Stomach (tissue), 8 donors: ENCODE measurements at regions not wholly inside any gene's neighbourhood (a gene's known extent, or its start where the extent isn't known, plus 50 kb on each side); places are given as distances from the start of the nearest gene placed in this dataset.

Experiments
- DNase-seq, 2 donors: peaks; one replicate each; pipeline versions ENCODE4 v3.0.0 to v3.0.0-alpha.2; 2013 to 2019
- H3K27ac ChIP-seq, 5 donors: fragments of 200-600 bp in 4 of 5; sonication (generic) in 4 of 5; one replicate each; pipeline ENCODE4 v1.5.1; 2013 to 2019; ENCODE audit warnings: mild to moderate bottlenecking in 1 of 5, moderate library complexity in 1 of 5
- H3K27me3 ChIP-seq, 3 donors: fragments of 200-600 bp; sonication (generic); one replicate each; pipeline ENCODE4 v1.5.1; 2017 to 2019; ENCODE audit warnings: mixed run types in 1 of 3
- H3K36me3 ChIP-seq, 4 donors: fragments of 200-600 bp; sonication (generic); 1 replicate in 3 of 4; 2 replicates in 1 of 4; pipeline ENCODE4 v1.5.1; 2016 to 2019
- H3K4me1 ChIP-seq, 4 donors: fragments of 200-600 bp; sonication (generic); one replicate each; pipeline ENCODE4 v1.5.1; 2016 to 2019
- H3K4me3 ChIP-seq, 4 donors: fragments of 200-600 bp; sonication (generic) in 3 of 4; one replicate each; pipeline ENCODE4 v1.5.1; 2016 to 2019; ENCODE audit warnings: mild to moderate bottlenecking in 1 of 4
- H3K9me3 ChIP-seq, 4 donors: fragments of 200-600 bp; sonication (generic); one replicate each; pipeline ENCODE4 v1.5.1; 2016 to 2019
- EP300 ChIP-seq: sonication (generic); formaldehyde crosslinking; IDR thresholded peaks from one replicate; pipeline ENCODE4 v1.6.1; 2017; ENCODE audit warnings: antibody characterized with exemption
- POLR2A ChIP-seq, 4 donors: fragments of 450-650 bp; IDR thresholded peaks; one replicate each; pipeline ENCODE4 v1.6.1; 2016; ENCODE audit warnings: antibody characterized with exemption in 4 of 4, control low read depth in 2 of 4, mild to moderate bottlenecking in 1 of 4, moderate library complexity in 1 of 4
- POLR2AphosphoS5 ChIP-seq, 3 donors: sonication (generic); formaldehyde crosslinking; IDR thresholded peaks; one replicate each; pipeline ENCODE4 v1.6.1; 2016; ENCODE audit warnings: antibody characterized with exemption in 3 of 3
- WGBS, 5 donors: extraction: QIAGEN DNeasy Blood & Tissue Kit in 3 of 5; methylation state at CpG; one replicate each; pipeline versions ENCODE4 v1.1.5 to v1.1.7; 2013 to 2018; 5-methylcytosine and 5-hydroxymethylcytosine counted together
- intact Hi-C: fragments of 100-400 bp; cut with DNase I; formaldehyde crosslinking; loops from one replicate; pipeline ENCODE4 v1.15.1; 2023; ENCODE audit warnings: low total_unique reads
- TF ChIP-seq, protein P1 (sequence below), 7 experiments: fragments of 450-650 bp in 4 of 7; fragments of 200-600 bp in 3 of 7; sonication (generic) in 3 of 7; IDR thresholded peaks; one replicate each; pipeline ENCODE4 v1.5.1; 2016 to 2019; ENCODE audit warnings: antibody characterized with exemption in 7 of 7, control low read depth in 2 of 7, mild to moderate bottlenecking in 1 of 7
- donor health status: healthy with polysubstance abuse.
- donor health status: Bipolar disorder and iron deficiency.
- donor health status: healthy.

DNA sequence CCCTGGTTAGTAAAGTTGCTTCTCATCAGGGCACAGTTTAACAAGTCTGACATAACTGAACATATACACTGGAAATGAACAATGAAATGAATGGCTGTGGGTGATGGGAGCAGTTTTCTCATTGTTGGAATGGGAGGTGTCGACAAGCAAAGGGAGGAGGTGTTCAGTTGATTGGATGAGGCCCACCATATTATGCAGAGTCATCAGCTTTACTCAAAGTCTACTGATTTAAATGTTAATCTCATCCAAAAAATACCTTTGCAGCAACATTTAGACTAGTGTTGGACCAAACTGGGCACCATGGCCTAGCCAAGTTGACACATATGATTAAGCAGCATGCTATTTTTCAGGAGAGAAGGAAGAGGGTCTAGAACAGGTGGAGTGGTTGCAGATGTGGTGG is 201.7 kb downstream of the RAMP3 start:
- H3K27me3 ChIP-seq, result no peaks in the 10 kb centered on the region
- no peak for DNase-seq
- WGBS, 5 donors, result 78 to 93% (median 90%) methylated on average over 1 of the region's 1 CpG
- intact Hi-C loops, result no loop called here
- H3K36me3 ChIP-seq, result no peaks in the 10 kb centered on the region
- no peak overlapping the region for H3K4me3 ChIP-seq
- H3K27ac ChIP-seq, result no peak overlapping the region
- TF ChIP-seq POLR2AphosphoS5 (IDR thresholded peaks at IDR 0.05) (no peak), EP300 (no peak), POLR2A (IDR thresholded peaks at IDR 0.05) (no peak)
- TF ChIP-seq, protein P1, sequence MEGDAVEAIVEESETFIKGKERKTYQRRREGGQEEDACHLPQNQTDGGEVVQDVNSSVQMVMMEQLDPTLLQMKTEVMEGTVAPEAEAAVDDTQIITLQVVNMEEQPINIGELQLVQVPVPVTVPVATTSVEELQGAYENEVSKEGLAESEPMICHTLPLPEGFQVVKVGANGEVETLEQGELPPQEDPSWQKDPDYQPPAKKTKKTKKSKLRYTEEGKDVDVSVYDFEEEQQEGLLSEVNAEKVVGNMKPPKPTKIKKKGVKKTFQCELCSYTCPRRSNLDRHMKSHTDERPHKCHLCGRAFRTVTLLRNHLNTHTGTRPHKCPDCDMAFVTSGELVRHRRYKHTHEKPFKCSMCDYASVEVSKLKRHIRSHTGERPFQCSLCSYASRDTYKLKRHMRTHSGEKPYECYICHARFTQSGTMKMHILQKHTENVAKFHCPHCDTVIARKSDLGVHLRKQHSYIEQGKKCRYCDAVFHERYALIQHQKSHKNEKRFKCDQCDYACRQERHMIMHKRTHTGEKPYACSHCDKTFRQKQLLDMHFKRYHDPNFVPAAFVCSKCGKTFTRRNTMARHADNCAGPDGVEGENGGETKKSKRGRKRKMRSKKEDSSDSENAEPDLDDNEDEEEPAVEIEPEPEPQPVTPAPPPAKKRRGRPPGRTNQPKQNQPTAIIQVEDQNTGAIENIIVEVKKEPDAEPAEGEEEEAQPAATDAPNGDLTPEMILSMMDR (IDR thresholded peaks at IDR 0.05), result no peak
- peaks cover 0 to 8% (median 3%) of the 10 kb centered on the region in 4 donors for H3K9me3 ChIP-seq
- no peaks in the 10 kb centered on the region for H3K4me1 ChIP-seq

DNA sequence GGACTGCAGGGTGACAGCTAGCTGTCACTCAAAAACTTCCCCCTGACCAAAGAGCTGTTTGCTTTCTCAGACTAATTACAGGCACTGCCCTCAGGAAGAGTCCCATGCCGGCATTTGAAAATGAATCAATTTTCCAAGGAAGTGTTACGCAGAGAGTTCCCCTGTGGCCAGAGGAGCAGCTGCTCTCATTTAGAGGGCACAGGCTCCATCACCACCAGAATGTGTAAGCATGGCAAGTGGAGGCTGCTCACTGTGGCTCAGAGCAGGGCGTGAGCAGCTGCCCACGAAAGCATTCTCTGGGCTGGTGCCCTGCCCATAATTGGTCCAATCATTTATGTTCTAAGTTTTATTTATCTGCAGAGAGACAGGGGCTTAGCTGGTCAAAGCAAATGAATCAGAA is 202.2 kb downstream of the RAMP3 start:
- peaks cover 0 to 8% (median 3%) of the 10 kb centered on the region in 4 donors for H3K9me3 ChIP-seq
- H3K4me3 ChIP-seq, result no peak overlapping the region
- H3K36me3 ChIP-seq, result no peaks in the 10 kb centered on the region
- no peaks in the 10 kb centered on the region for H3K4me1 ChIP-seq
- H3K27ac ChIP-seq, result no peak overlapping the region
- 82 to 90% (median 88%) methylated on average over 4 of the region's 4 CpGs for WGBS, 5 donors
- intact Hi-C loops, result no loop called here
- H3K27me3 ChIP-seq, result no peaks in the 10 kb centered on the region
- TF ChIP-seq POLR2AphosphoS5 (IDR thresholded peaks at IDR 0.05) (no peak), EP300 (no peak), POLR2A (IDR thresholded peaks at IDR 0.05) (no peak)
- TF ChIP-seq, protein P1 (IDR thresholded peaks at IDR 0.05), result no peak
- no peak for DNase-seq

DNA sequence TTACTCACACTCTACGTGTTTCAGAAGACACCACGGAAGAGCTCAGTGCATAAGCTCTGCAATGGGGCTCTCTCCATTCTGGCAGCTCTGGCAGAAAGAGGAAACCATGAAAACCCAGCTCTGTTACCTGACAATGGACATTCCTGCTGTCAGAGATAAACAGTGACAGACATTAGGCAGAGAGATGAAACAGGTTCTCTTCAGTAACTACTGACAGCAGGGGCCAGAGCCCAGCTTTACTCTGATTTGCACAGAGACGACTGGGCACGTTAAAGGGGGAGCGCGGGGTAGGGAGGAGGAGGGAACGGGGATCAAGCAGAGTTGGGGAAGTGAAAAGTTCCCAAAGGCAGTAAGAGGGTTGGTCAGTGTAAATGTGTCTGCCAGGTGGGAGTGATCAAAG is 206.1 kb downstream of the RAMP3 start:
- H3K27me3 ChIP-seq, result no peaks in the 10 kb centered on the region
- H3K4me1 ChIP-seq, result no peaks in the 10 kb centered on the region
- no peak for DNase-seq
- TF ChIP-seq POLR2A (IDR thresholded peaks at IDR 0.05), result no peak
- TF ChIP-seq EP300, result no peak
- TF ChIP-seq POLR2AphosphoS5 (IDR thresholded peaks at IDR 0.05), result no peak
- TF ChIP-seq, protein P1 (IDR thresholded peaks at IDR 0.05), result no peak
- WGBS, 5 donors, result 40 to 51% (median 44%) methylated on average over 7 of the region's 7 CpGs
- no peaks in the 10 kb centered on the region for H3K36me3 ChIP-seq
- H3K9me3 ChIP-seq, result peaks cover 0 to 8% (median 3%) of the 10 kb centered on the region in 4 donors
- no peak overlapping the region for H3K27ac ChIP-seq
- intact Hi-C loops, result no loop called here
- H3K4me3 ChIP-seq, result no peak overlapping the region

DNA sequence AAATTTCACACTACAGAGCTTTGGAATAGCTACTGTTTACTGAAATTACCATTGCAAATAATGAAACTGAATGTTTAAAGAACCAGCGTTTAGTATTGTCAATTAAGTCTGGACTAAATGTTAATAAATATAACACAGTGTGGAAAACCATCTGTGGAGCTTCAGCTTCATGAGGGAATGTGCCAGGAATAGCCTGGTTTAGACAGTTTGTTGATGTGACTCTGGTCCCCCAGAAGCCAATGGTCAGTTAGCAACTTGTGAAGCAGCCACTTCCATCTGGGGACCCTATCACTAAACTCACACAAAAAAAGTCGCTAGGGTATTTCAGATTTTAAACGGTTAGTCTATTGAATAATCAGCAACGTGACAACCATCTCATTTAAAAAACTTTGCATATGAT is 207.8 kb downstream of the RAMP3 start:
- DNase-seq, result no peak
- H3K4me1 ChIP-seq, result no peaks in the 10 kb centered on the region
- H3K4me3 ChIP-seq, result no peak overlapping the region
- WGBS, 5 donors, result 54 to 61% (median 59%) methylated on average over 4 of the region's 4 CpGs
- intact Hi-C loops, result no loop called here
- TF ChIP-seq POLR2A (IDR thresholded peaks at IDR 0.05), result no peak
- TF ChIP-seq EP300, result no peak
- TF ChIP-seq, protein P1 (IDR thresholded peaks at IDR 0.05), result no peak
- no peak for TF ChIP-seq POLR2AphosphoS5 (IDR thresholded peaks at IDR 0.05)
- H3K9me3 ChIP-seq, result no peaks in the 10 kb centered on the region
- H3K27ac ChIP-seq, result no peak overlapping the region
- no peaks in the 10 kb centered on the region for H3K36me3 ChIP-seq
- H3K27me3 ChIP-seq, result no peaks in the 10 kb centered on the region
